ENCODE measurements at regions not wholly inside any gene's neighbourhood (a gene's known extent, or its start where the extent isn't known, plus 50 kb on each side); places are given as distances from the start of the nearest gene placed in this dataset.
"Not testable (repeated sequence)": the region's sequence is repeated elsewhere in the genome, so short reads cannot be mapped to it uniquely, and the experiment has no call there.

- no peak for DNase-seq
Measured at GRCh38 chr3:72032441-72033135, 247.6 kb upstream of the PROK2 start.

GRCh38 chr3:72031581-72031980 is 246.6 kb upstream of the PROK2 start:
- DNase-seq, result no peak

GRCh38 chr3:72030296-72030695 is 245.3 kb upstream of the PROK2 start:
- DNase-seq, result not testable (repeated sequence)

- not testable (repeated sequence) for DNase-seq
Measured at GRCh38 chr3:72028726-72029125, 243.8 kb upstream of the PROK2 start.

- not testable (repeated sequence) for DNase-seq
Measured at GRCh38 chr3:72028307-72028706, 243.4 kb upstream of the PROK2 start.

GRCh38 chr3:72027728-72028127 is 242.8 kb upstream of the PROK2 start:
- not testable (repeated sequence) for DNase-seq

GRCh38 chr3:72022027-72022426 is 237.1 kb upstream of the PROK2 start:
- DNase-seq, result no peak

GRCh38 chr3:72021531-72021930 is 236.6 kb upstream of the PROK2 start:
- no peak for DNase-seq

- no peak for DNase-seq
Measured at GRCh38 chr3:72018343-72018984, 233.5 kb upstream of the PROK2 start.

- DNase-seq, result no peak
Measured at GRCh38 chr3:72017935-72018334, 233.0 kb upstream of the PROK2 start.

GRCh38 chr3:72017311-72017710 is 232.4 kb upstream of the PROK2 start:
- no peak for DNase-seq

- no peak for DNase-seq
Measured at GRCh38 chr3:72015463-72015862, 230.5 kb upstream of the PROK2 start.

- DNase-seq, result no peak
Measured at GRCh38 chr3:72013084-72013483, 228.1 kb upstream of the PROK2 start.

GRCh38 chr3:72012363-72012762 is 227.4 kb upstream of the PROK2 start:
- DNase-seq, result no peak

GRCh38 chr3:72011485-72011884 is 226.5 kb upstream of the PROK2 start:
- no peak for DNase-seq

GRCh38 chr3:72009851-72010443 is 225.0 kb upstream of the PROK2 start:
- DNase-seq, result no peak

- DNase-seq, result no peak
Measured at GRCh38 chr3:72008226-72008996, 223.5 kb upstream of the PROK2 start.

- no peak for DNase-seq
Measured at GRCh38 chr3:72006631-72007556, 221.9 kb upstream of the PROK2 start.

GRCh38 chr3:72004749-72005292 is 219.9 kb upstream of the PROK2 start:
- no peak for DNase-seq

GRCh38 chr3:72003936-72004335 is 219.0 kb upstream of the PROK2 start:
- DNase-seq, result no peak

- no peak for DNase-seq
Measured at GRCh38 chr3:72001758-72002157, 216.8 kb upstream of the PROK2 start.
